ENCODE measurements at regions not wholly inside any gene's neighbourhood (a gene's known extent, or its start where the extent isn't known, plus 50 kb on each side); places are given as distances from the start of the nearest gene placed in this dataset.

DNA sequence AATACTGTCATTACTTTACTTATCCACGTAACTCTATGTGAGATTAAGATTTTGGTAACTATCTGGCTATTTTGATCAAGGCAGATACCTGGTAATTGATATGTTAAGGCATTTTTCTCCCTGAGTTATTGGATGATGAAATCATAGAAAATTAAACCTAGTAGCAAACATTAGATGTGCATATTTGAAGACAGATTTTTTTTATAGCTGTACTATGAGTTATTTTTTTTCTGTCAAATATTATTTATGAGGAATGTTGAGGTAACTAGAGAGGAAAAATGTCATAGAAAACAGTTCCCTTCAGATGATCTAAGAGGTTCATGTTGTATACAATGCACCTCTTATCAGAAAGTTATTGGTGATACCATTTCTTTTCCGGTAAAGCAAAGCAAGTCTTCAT, 64.9 kb upstream of the SLC38A2 start:
- in situ Hi-C loops (cut with HindIII; ENCODE audit: low sequenced_read_pairs), result no loop called here

DNA sequence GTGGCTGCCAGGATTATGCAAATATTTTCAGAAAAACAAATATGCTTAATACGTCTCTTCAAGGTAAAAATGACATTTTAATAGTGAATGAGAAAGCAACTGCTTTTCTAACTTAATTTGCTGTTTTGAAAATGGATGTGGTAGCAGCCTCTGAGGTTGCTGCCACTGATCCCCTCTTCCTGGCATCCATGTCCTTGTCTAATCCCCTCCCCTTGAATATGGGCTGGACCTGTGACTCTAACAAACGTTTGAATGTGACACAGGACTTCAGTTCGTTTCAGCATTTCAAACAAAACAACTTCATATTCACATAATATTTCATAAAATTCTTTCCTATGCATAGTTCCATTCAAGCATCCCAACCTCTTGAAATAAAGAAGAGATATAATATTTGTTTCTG, 64.2 kb upstream of the SLC38A2 start:
- in situ Hi-C loops (cut with HindIII; ENCODE audit: low sequenced_read_pairs), result no loop called here

- in situ Hi-C loops (cut with HindIII; ENCODE audit: low sequenced_read_pairs), result no loop called here
These were observed 63.1 kb upstream of the SLC38A2 start for GRCh38 chr12:46435625-46436024.

GRCh38 chr12:46435029-46435428, 62.5 kb upstream of the SLC38A2 start:
- in situ Hi-C loops (cut with HindIII; ENCODE audit: low sequenced_read_pairs), result no loop called here

DNA sequence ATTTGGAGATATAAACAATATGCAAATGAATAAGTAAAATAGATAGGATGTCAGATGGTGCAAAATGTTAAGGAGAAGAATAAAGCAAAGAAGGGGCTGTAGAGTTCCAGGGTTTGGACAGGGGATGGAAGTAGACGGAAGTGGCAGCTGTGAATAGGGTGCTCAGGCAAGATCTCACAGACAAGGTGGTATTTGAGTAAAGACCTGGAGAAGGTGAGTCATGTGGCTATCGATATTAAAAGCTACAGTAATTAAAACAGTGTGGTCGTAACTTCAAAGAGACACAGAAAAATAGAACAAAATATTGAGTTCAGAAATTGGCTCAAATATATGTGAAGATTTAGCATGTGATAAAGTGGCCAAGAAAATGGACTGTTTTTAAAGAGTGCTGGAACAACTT, 61.3 kb upstream of the SLC38A2 start:
- in situ Hi-C loops (cut with HindIII; ENCODE audit: low sequenced_read_pairs), result no loop called here

DNA sequence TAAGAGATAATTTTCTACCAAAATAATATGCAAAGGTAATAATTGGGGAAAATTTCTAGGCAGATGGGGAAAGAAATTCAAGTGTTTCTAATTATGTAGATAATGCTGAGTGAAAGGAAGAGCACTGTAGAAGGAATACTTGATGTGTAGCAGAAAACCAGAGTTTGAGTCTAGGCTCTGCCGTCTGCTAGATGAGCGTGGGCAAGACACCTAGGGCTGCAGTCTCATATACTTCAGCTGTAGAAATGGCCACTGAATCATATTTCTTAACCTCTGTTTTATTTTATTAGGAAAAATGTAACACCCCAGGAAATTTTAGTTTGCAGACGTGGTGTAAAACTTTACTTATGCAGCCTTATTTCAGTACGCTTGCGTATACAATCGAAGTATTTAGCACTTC, 59.8 kb upstream of the SLC38A2 start:
- in situ Hi-C loops (cut with HindIII; ENCODE audit: low sequenced_read_pairs), result no loop called here

GRCh38 chr12:46430340-46430948, 57.9 kb upstream of the SLC38A2 start:
- in situ Hi-C loops (cut with HindIII; ENCODE audit: low sequenced_read_pairs), result no loop called here
